WERI-Rb-1 (cell line): ENCODE measurements at regions not wholly inside any gene's neighbourhood (a gene's known extent, or its start where the extent isn't known, plus 50 kb on each side); places are given as distances from the start of the nearest gene placed in this dataset.

ENCODE experiments used
- DNase-seq: peaks from one replicate; pipeline ENCODE4 v3.0.0-alpha.2; 2020
- H3K27ac ChIP-seq: fragments of 250-450 bp; sonication (Bioruptor Pico); 2 replicates; pipeline ENCODE4 v1.5.1; 2020; ENCODE audit warnings: mild to moderate bottlenecking, moderate library complexity
- H3K27me3 ChIP-seq: fragments of 250-450 bp; sonication (Bioruptor Pico); 2 replicates; pipeline ENCODE4 v1.5.1; 2021; ENCODE audit warnings: mild to moderate bottlenecking, low read depth, moderate library complexity; ENCODE audit not compliant: insufficient read depth, severe bottlenecking
- H3K36me3 ChIP-seq: fragments of 250-450 bp; sonication (Bioruptor Pico); 2 replicates; pipeline ENCODE4 v1.5.1; 2020; ENCODE audit warnings: mild to moderate bottlenecking, moderate library complexity
- H3K4me3 ChIP-seq: 2 replicates; pipeline ENCODE4 v1.5.1; 2011; ENCODE audit warnings: low read depth, mild to moderate bottlenecking, control low read depth, low read length
- H3K9me3 ChIP-seq: fragments of 250-450 bp; sonication (Bioruptor Pico); 2 replicates; pipeline ENCODE4 v1.5.1; 2021; ENCODE audit warnings: mild to moderate bottlenecking, moderate library complexity; ENCODE audit not compliant: severe bottlenecking
- TF ChIP-seq, protein P1 (sequence below): IDR thresholded peaks from 2 replicates; pipeline ENCODE4 v1.5.1; 2011; ENCODE audit warnings: low read depth, mild to moderate bottlenecking, control low read depth, inconsistent platforms, low read length

GRCh38 chr11:70931430-70931829 lies 320.9 kb downstream of the SHANK2 start:
- H3K4me3 ChIP-seq, result no peak overlapping the region
- TF ChIP-seq, protein P1, sequence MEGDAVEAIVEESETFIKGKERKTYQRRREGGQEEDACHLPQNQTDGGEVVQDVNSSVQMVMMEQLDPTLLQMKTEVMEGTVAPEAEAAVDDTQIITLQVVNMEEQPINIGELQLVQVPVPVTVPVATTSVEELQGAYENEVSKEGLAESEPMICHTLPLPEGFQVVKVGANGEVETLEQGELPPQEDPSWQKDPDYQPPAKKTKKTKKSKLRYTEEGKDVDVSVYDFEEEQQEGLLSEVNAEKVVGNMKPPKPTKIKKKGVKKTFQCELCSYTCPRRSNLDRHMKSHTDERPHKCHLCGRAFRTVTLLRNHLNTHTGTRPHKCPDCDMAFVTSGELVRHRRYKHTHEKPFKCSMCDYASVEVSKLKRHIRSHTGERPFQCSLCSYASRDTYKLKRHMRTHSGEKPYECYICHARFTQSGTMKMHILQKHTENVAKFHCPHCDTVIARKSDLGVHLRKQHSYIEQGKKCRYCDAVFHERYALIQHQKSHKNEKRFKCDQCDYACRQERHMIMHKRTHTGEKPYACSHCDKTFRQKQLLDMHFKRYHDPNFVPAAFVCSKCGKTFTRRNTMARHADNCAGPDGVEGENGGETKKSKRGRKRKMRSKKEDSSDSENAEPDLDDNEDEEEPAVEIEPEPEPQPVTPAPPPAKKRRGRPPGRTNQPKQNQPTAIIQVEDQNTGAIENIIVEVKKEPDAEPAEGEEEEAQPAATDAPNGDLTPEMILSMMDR, result no peak
- DNase-seq, result no peak
- no peaks in the 10 kb centered on the region for H3K36me3 ChIP-seq
- peaks cover 2% of the 10 kb centered on the region for H3K9me3 ChIP-seq
- no peaks in the 10 kb centered on the region for H3K27me3 ChIP-seq
- H3K27ac ChIP-seq, result no peak overlapping the region

DNA sequence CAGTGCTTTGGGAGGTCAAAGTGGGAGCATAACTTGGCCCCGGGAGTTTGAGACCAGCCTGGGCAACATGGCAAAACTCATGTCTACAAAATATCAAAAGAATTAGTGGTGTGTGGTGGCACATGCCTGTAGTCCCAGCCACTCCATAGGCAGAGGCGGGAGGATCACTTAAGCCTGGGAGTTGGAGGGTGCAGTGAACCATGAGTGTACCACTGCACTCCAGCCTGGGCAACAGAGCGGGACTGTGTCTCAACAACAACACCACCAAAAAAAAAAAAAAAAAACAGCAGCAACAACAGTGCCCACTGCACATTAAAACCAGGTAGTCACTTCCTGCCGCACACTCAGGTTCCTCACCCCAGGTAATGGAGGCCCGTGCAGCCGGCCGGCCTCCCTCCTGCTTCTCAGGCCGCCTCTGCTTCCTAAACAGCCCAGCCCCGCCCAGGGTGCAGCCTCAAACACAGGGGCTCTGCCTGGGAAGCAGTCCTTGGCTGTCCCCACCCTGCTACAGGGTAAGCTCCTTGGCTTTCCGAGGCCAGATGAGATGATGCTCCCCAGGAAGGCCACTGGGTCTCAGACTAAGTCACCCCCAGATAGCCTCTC lies 318.3 kb downstream of the SHANK2 start:
- Histone ChIP-seq H3K36me3 (no peaks in the 10 kb centered on the region), H3K27ac (no peak overlapping the region), H3K9me3 (peaks cover 2% of the 10 kb centered on the region), H3K4me3 (no peak overlapping the region), H3K27me3 (no peaks in the 10 kb centered on the region)
- TF ChIP-seq, protein P1, result no peak
- no peak for DNase-seq

GRCh38 chr11:70935006-70935768 lies 317.2 kb downstream of the SHANK2 start:
- TF ChIP-seq, protein P1, result no peak
- no peak for DNase-seq

DNA sequence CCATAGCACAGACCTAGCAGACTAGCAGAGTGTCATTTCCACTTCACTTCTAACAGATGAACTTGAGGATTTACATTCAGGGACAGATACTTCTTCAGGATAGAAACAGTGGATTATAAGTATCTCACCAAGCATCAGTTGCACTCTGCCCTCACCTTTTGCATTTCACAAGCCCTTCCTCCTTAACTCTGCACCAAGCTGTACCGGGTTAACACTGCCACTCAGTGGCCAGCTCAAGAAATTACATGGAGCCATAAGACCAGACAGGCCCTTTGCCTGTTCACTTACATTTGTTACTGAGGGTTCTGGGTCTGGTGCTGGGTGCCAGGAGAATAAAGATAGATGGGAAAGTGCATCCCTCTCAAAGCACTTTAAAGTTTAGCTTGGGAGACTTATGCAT lies 309.8 kb downstream of the SHANK2 start:
- Histone ChIP-seq H3K9me3 (peaks cover 14% of the 10 kb centered on the region), H3K36me3 (no peaks in the 10 kb centered on the region), H3K27me3 (no peaks in the 10 kb centered on the region), H3K27ac (no peak overlapping the region), H3K4me3 (no peak overlapping the region)
- peak; percentile 40 for DNase-seq
- TF ChIP-seq, protein P1, result peak; percentile 75

More at GRCh38 chr11:70935006-70935768, 317.2 kb downstream of the SHANK2 start:
- no peaks in the 10 kb centered on the region for H3K36me3 ChIP-seq
- H3K27ac ChIP-seq, result no peak overlapping the region
- H3K9me3 ChIP-seq, result peaks cover 2% of the 10 kb centered on the region
- H3K4me3 ChIP-seq, result no peak overlapping the region
- no peaks in the 10 kb centered on the region for H3K27me3 ChIP-seq

DNA sequence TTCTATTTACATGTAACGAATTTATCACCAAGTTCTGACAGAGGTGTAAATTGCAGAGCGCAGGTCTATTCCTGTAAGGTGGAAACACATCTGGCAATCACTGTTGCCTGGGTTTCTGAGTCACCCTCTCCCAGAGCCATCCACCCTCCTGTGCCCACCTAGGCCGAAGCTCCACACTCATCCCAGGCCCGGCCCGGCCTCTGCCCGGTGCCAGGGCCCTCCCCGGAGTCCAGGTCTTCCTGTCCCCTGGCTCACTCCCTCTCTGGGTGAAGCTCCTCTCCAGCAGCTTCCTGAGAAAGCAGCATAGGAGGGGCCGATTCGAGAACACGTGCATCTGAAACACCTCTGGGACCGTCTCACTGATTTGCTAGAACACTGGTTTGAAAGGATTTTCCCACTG lies 308.2 kb downstream of the SHANK2 start:
- DNase-seq, result no peak
- no peak overlapping the region for H3K4me3 ChIP-seq
- peaks cover 14% of the 10 kb centered on the region for H3K9me3 ChIP-seq
- TF ChIP-seq, protein P1, result no peak
- no peaks in the 10 kb centered on the region for H3K27me3 ChIP-seq
- H3K36me3 ChIP-seq, result no peaks in the 10 kb centered on the region
- no peak overlapping the region for H3K27ac ChIP-seq

- no peak overlapping the region for H3K4me3 ChIP-seq
- H3K36me3 ChIP-seq, result no peaks in the 10 kb centered on the region
- peaks cover 14% of the 10 kb centered on the region for H3K9me3 ChIP-seq
- TF ChIP-seq, protein P1, result 0 out of 2 replicates have a peak, but pooled peaks have one; percentile 6
- DNase-seq, result no peak
- no peaks in the 10 kb centered on the region for H3K27me3 ChIP-seq
- no peak overlapping the region for H3K27ac ChIP-seq
Observed at GRCh38 chr11:70944636-70945035, 307.7 kb downstream of the SHANK2 start.
